H9 (cell line): ENCODE measurements at regions not wholly inside any gene's neighbourhood (a gene's known extent, or its start where the extent isn't known, plus 50 kb on each side); places are given as distances from the start of the nearest gene placed in this dataset.

Experiments used
- DNase-seq: peaks from one replicate; pipeline ENCODE4 v3.0.0-alpha.2; 2017
- H2AFZ ChIP-seq: one replicate; pipeline ENCODE4 v1.6.1; 2013; ENCODE audit warnings: mild to moderate bottlenecking, low read length, control low read depth, moderate library complexity
- H2AK5ac ChIP-seq: 2 replicates; pipeline ENCODE4 v1.6.1; 2013; ENCODE audit warnings: low read length, control low read depth, mixed read lengths; ENCODE audit not compliant: insufficient read length
- H2BK120ac ChIP-seq: one replicate; pipeline ENCODE4 v1.6.1; 2013; ENCODE audit warnings: low read depth, mild to moderate bottlenecking, low read length, control low read depth, inconsistent platforms; ENCODE audit not compliant: poor library complexity, severe bottlenecking
- H2BK12ac ChIP-seq: 2 replicates; pipeline ENCODE4 v1.6.1; 2013; ENCODE audit warnings: low read length, control low read depth, mixed read lengths, low read depth; ENCODE audit not compliant: insufficient read length
- H2BK15ac ChIP-seq: 2 replicates; pipeline ENCODE4 v1.6.1; 2013; ENCODE audit warnings: low read depth, low read length, control low read depth
- H2BK20ac ChIP-seq: one replicate; pipeline ENCODE4 v1.6.1; 2013; ENCODE audit warnings: low read depth, mild to moderate bottlenecking, low read length, control low read depth, inconsistent platforms; ENCODE audit not compliant: poor library complexity, severe bottlenecking
- H2BK5ac ChIP-seq: 2 replicates; pipeline ENCODE4 v1.6.1; 2013; ENCODE audit warnings: low read length, control low read depth, mixed read lengths; ENCODE audit not compliant: insufficient read length
- H3K14ac ChIP-seq: 2 replicates; pipeline ENCODE4 v1.6.1; 2013; ENCODE audit warnings: low read length, control low read depth; ENCODE audit not compliant: insufficient read depth
- H3K18ac ChIP-seq: 2 replicates; pipeline ENCODE4 v1.6.1; 2013; ENCODE audit warnings: low read depth, mild to moderate bottlenecking, mixed read lengths, low read length, control low read depth; ENCODE audit not compliant: insufficient read length
- H3K23ac ChIP-seq: 2 replicates; pipeline ENCODE4 v1.6.1; 2013; ENCODE audit warnings: low read length, control low read depth, mixed read lengths, low read depth; ENCODE audit not compliant: insufficient read length
- H3K23me2 ChIP-seq: 2 replicates; pipeline ENCODE4 v1.6.1; 2013; ENCODE audit warnings: low read depth, mild to moderate bottlenecking, mixed read lengths, low read length, control low read depth; ENCODE audit not compliant: insufficient read length, poor library complexity, severe bottlenecking
- H3K27ac ChIP-seq: 2 replicates; pipeline ENCODE4 v1.5.1; 2013; ENCODE audit warnings: low read length, control low read depth, mixed read lengths, low read depth; ENCODE audit not compliant: insufficient read length
- H3K27me3 ChIP-seq: 2 replicates; pipeline ENCODE4 v1.6.1; 2013; ENCODE audit warnings: low read length, control low read depth, inconsistent platforms; ENCODE audit not compliant: insufficient read depth
- H3K4ac ChIP-seq: 2 replicates; pipeline ENCODE4 v1.6.1; 2013; ENCODE audit warnings: low read depth, mild to moderate bottlenecking, control low read depth, inconsistent platforms, low read length, moderate library complexity
- H3K4me1 ChIP-seq: 2 replicates; pipeline ENCODE4 v1.6.1; 2013; ENCODE audit warnings: low read length, control low read depth, inconsistent platforms; ENCODE audit not compliant: insufficient read depth
- H3K4me2 ChIP-seq: 2 replicates; pipeline ENCODE4 v1.6.1; 2013; ENCODE audit warnings: low read length, control low read depth, mixed read lengths; ENCODE audit not compliant: insufficient read length, insufficient read depth
- H3K56ac ChIP-seq: 2 replicates; pipeline ENCODE4 v1.6.1; 2013; ENCODE audit warnings: low read depth, mild to moderate bottlenecking, mixed read lengths, low read length, control low read depth; ENCODE audit not compliant: insufficient read length
- H3K79me1 ChIP-seq: 2 replicates; pipeline ENCODE4 v1.6.1; 2013; ENCODE audit warnings: low read depth, mild to moderate bottlenecking, moderate library complexity, low read length, control low read depth, inconsistent platforms; ENCODE audit not compliant: insufficient read depth, poor library complexity, severe bottlenecking
- H3K79me2 ChIP-seq: 2 replicates; pipeline ENCODE4 v1.6.1; 2013; ENCODE audit warnings: low read length, control low read depth, inconsistent platforms; ENCODE audit not compliant: insufficient read depth
- H3K9ac ChIP-seq: 2 replicates; pipeline ENCODE4 v1.6.1; 2013; ENCODE audit warnings: low read length, control low read depth, mixed read lengths; ENCODE audit not compliant: insufficient read length; ENCODE audit errors: extremely low read depth
- H3K9me3 ChIP-seq: one replicate; pipeline ENCODE4 v1.6.1; 2013; ENCODE audit warnings: low read depth, low read length, inconsistent platforms; ENCODE audit not compliant: control insufficient read depth
- H3T11ph ChIP-seq: one replicate; pipeline ENCODE4 v1.6.1; 2013; ENCODE audit warnings: mild to moderate bottlenecking, low read length, control low read depth, inconsistent platforms
- H4K20me1 ChIP-seq: one replicate; pipeline ENCODE4 v1.6.1; 2013; ENCODE audit not compliant: control insufficient read depth, insufficient read length, insufficient read depth
- H4K5ac ChIP-seq: 2 replicates; pipeline ENCODE4 v1.6.1; 2013; ENCODE audit warnings: low read depth, mild to moderate bottlenecking, mixed read lengths, low read length, control low read depth; ENCODE audit not compliant: insufficient read length
- H4K8ac ChIP-seq: replicated peaks from 2 replicates; pipeline ENCODE4 v1.6.1; 2013; ENCODE audit warnings: low read length, control low read depth, mixed read lengths, low read depth; ENCODE audit not compliant: insufficient read length
- H4K91ac ChIP-seq: 2 replicates; pipeline ENCODE4 v1.6.1; 2013; ENCODE audit warnings: low read depth, mild to moderate bottlenecking, moderate library complexity, mixed read lengths, low read length, control low read depth; ENCODE audit not compliant: insufficient read length
- H3K27ac Mint-ChIP-seq, 3 experiments: 2 replicates in 2 of 3; 3 replicates in 1 of 3; pipeline ENCODE4 v1.8.0; 2020 to 2021; ENCODE audit warnings: mixed read lengths in 3 of 3, mild to moderate bottlenecking in 1 of 3, moderate library complexity in 1 of 3
- H3K27me3 Mint-ChIP-seq: 2 replicates; pipeline ENCODE4 v1.8.0; 2021; ENCODE audit warnings: low read depth, mild to moderate bottlenecking, moderate library complexity, mixed read lengths
- H3K36me3 Mint-ChIP-seq, 3 experiments: 2 replicates in 2 of 3; 3 replicates in 1 of 3; pipeline ENCODE4 v1.8.0; 2020 to 2021; ENCODE audit warnings: low read depth in 3 of 3, mixed read lengths in 3 of 3; ENCODE audit not compliant: insufficient read depth in 1 of 3
- H3K4me1 Mint-ChIP-seq, 2 experiments: 2 replicates each; pipeline ENCODE4 v1.8.0; 2020; ENCODE audit warnings: mixed read lengths in 2 of 2
- H3K4me3 Mint-ChIP-seq, 2 experiments: 2 replicates in 1 of 2; 3 replicates in 1 of 2; pipeline ENCODE4 v1.8.0; 2020 to 2021; ENCODE audit warnings: mild to moderate bottlenecking in 2 of 2, mixed read lengths in 2 of 2, moderate library complexity in 1 of 2
- H3K9me3 Mint-ChIP-seq, 2 experiments: 2 replicates in 1 of 2; 3 replicates in 1 of 2; pipeline ENCODE4 v1.8.0; 2020; ENCODE audit warnings: mild to moderate bottlenecking in 2 of 2, mixed read lengths in 2 of 2, moderate library complexity in 1 of 2
- CTCF ChIP-seq: fragments of 200-600 bp; sonication (generic); conservative IDR thresholded peaks from 3 replicates; pipeline ENCODE4 v1.8.0; 2021; ENCODE audit warnings: antibody characterized with exemption, mild to moderate bottlenecking
- WGBS: extraction: QIAGEN DNeasy Blood & Tissue Kit; methylation state at CpG from one replicate; pipeline ENCODE4 v1.1.7; 2013; ENCODE audit warnings: missing lambda C conversion rate, low lambda C conversion rate, mixed read lengths; ENCODE audit not compliant: insufficient read length; ENCODE audit errors: extremely low coverage; 5-methylcytosine and 5-hydroxymethylcytosine counted together

GRCh38 chr14:101509730-101510371 is 51.4 kb upstream of the DIO3 start:
- no peaks in the 10 kb centered on the region for H3K27me3 ChIP-seq
- no peak overlapping the region for H2BK20ac ChIP-seq
- no peak overlapping the region for H2AFZ ChIP-seq
- no peaks in the 10 kb centered on the region for H3K23me2 ChIP-seq
- no peak overlapping the region for H2AK5ac ChIP-seq
- WGBS, result no CpG with 5 or more reads among the region's 21 CpGs
- H4K5ac ChIP-seq, result no peak overlapping the region
- no peak overlapping the region for H3K27ac ChIP-seq
- no peak overlapping the region for H3K4ac ChIP-seq
- no peaks in the 10 kb centered on the region for H3K79me2 ChIP-seq
- H2BK15ac ChIP-seq, result no peak overlapping the region
- Mint-ChIP-seq H3K9me3 (no peaks in the 10 kb centered on the region; a peak in 1 of 5 replicates), H3K4me1 (no peaks in the 10 kb centered on the region), H3K36me3 (no peaks in the 10 kb centered on the region), H3K4me3 (no peak overlapping the region), H3K27me3 (no peaks in the 10 kb centered on the region; the same call in none of the 2 replicates), H3K27ac (peak overlapping the region in 1 of 3 experiments; percentile 82; a peak in 3 of 7 replicates)
- no peak overlapping the region for H3K14ac ChIP-seq
- no peaks in the 10 kb centered on the region for H3K79me1 ChIP-seq
- no peak overlapping the region for H3K4me2 ChIP-seq
- no peak overlapping the region for H3K9ac ChIP-seq
- no peaks in the 10 kb centered on the region for H3K4me1 ChIP-seq
- no peak overlapping the region for H2BK12ac ChIP-seq
- H2BK120ac ChIP-seq, result no peak overlapping the region
- no peak overlapping the region for H4K91ac ChIP-seq
- no peak overlapping the region for H2BK5ac ChIP-seq
- no peak overlapping the region for H3K18ac ChIP-seq
- H3K9me3 ChIP-seq, result no peaks in the 10 kb centered on the region
- H4K20me1 ChIP-seq, result no peaks in the 10 kb centered on the region
- H3K23ac ChIP-seq, result no peak overlapping the region
- H4K8ac ChIP-seq, result no peak overlapping the region
- TF ChIP-seq CTCF, result no peak
- no peak for DNase-seq
- H3K56ac ChIP-seq, result no peak overlapping the region
- H3T11ph ChIP-seq, result no peak overlapping the region
